Mammary epithelial cell (primary cell): ENCODE measurements at regions not wholly inside any gene's neighbourhood (a gene's known extent, or its start where the extent isn't known, plus 50 kb on each side); places are given as distances from the start of the nearest gene placed in this dataset.

Source experiments
- CTCF ChIP-seq, 2 donors: IDR thresholded peaks in 1 of 2; conservative IDR thresholded peaks in 1 of 2; 2 replicates each; pipeline ENCODE4 v1.5.1; 2011 to 2012; ENCODE audit warnings: inconsistent platforms in 2 of 2, low read length in 2 of 2, mild to moderate bottlenecking in 2 of 2, control low read depth in 1 of 2, low read depth in 1 of 2; ENCODE audit not compliant: insufficient read depth in 1 of 2; ENCODE audit errors: extremely low read depth in 1 of 2
- EZH2 ChIP-seq: IDR thresholded peaks from 2 replicates; pipeline ENCODE4 v1.6.1; 2012; ENCODE audit warnings: low read length, inconsistent platforms, borderline replicate concordance

- no peak for TF ChIP-seq CTCF (conservative IDR thresholded peaks at IDR 0.05 in 1 of 2, IDR thresholded peaks at IDR 0.05 in 1 of 2; ENCODE audit: extremely low read depth in 1 of 2, insufficient read depth in 1 of 2, low read depth in 1 of 2, low read length in 2 of 2)
- TF ChIP-seq EZH2: no peak
Measured at GRCh38 chr6:157764178-157765068, 58.6 kb upstream of the SNX9 start.
